Mammary epithelial cell (primary cell): ENCODE measurements at regions not wholly inside any gene's neighbourhood (a gene's known extent, or its start where the extent isn't known, plus 50 kb on each side); places are given as distances from the start of the nearest gene placed in this dataset.
"Not testable (repeated sequence)": the region's sequence is repeated elsewhere in the genome, so short reads cannot be mapped to it uniquely, and the experiment has no call there.

Source experiments
- EZH2 ChIP-seq: IDR thresholded peaks from 2 replicates; pipeline ENCODE4 v1.6.1; 2012; ENCODE audit warnings: low read length, inconsistent platforms, borderline replicate concordance
- TF ChIP-seq, protein P1 (sequence below), 2 donors: IDR thresholded peaks in 1 of 2; conservative IDR thresholded peaks in 1 of 2; 2 replicates each; pipeline ENCODE4 v1.5.1; 2011 to 2012; ENCODE audit warnings: inconsistent platforms in 2 of 2, low read length in 2 of 2, mild to moderate bottlenecking in 2 of 2, control low read depth in 1 of 2, low read depth in 1 of 2; ENCODE audit not compliant: insufficient read depth in 1 of 2; ENCODE audit errors: extremely low read depth in 1 of 2

DNA sequence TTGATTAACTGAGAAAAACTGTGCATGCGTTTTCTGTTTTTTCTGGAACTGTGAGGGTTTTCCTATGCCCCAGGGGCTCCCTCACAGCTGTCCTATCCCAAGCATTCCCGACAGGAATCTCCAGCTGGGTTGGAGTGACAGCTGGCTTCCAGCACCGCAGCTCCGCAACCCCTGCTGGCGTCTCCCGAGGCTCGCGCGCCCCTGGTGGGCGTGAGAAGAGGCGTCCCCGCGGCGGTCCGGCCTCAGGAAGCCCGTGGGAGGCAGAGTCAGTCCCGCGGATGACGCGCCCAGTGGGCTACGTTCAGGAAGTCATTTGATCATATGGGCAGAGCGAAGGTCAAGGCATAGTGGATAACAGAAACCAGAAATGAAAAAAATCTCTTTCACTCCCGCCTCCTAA, 821.9 kb downstream of the SPATA31A1 start:
- TF ChIP-seq, protein P1, sequence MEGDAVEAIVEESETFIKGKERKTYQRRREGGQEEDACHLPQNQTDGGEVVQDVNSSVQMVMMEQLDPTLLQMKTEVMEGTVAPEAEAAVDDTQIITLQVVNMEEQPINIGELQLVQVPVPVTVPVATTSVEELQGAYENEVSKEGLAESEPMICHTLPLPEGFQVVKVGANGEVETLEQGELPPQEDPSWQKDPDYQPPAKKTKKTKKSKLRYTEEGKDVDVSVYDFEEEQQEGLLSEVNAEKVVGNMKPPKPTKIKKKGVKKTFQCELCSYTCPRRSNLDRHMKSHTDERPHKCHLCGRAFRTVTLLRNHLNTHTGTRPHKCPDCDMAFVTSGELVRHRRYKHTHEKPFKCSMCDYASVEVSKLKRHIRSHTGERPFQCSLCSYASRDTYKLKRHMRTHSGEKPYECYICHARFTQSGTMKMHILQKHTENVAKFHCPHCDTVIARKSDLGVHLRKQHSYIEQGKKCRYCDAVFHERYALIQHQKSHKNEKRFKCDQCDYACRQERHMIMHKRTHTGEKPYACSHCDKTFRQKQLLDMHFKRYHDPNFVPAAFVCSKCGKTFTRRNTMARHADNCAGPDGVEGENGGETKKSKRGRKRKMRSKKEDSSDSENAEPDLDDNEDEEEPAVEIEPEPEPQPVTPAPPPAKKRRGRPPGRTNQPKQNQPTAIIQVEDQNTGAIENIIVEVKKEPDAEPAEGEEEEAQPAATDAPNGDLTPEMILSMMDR (conservative IDR thresholded peaks at IDR 0.05 in 1 of 2, IDR thresholded peaks at IDR 0.05 in 1 of 2; ENCODE audit: extremely low read depth in 1 of 2, insufficient read depth in 1 of 2, low read depth in 1 of 2, low read length in 2 of 2): not testable (repeated sequence)
- TF ChIP-seq EZH2: not testable (repeated sequence)
